PC-3 (cell line): ENCODE measurements at regions not wholly inside any gene's neighbourhood (a gene's known extent, or its start where the extent isn't known, plus 50 kb on each side); places are given as distances from the start of the nearest gene placed in this dataset.

ENCODE experiments used
- ATAC-seq: fragments of 200-7000 bp; cut with Tn5 transposase; 2 replicates; pipeline ENCODE4 v1.9.1; 2020; ENCODE audit warnings: mild to moderate bottlenecking, moderate library complexity
- BruUV-seq: library from RNA; stranded (reverse); fragments of 400-500 nt; replicated peaks from 2 replicates; lab custom pipeline; 2021; lab: Mats Ljungman, UMichigan
- CTCF ChIA-PET: fragments of 300-600 bp; sonication (Branson Sonifier 250); formaldehyde crosslinking; loops from one replicate; lab custom pipeline; 2022; ENCODE audit warnings: antibody characterized with exemption; lab: Charles Lee
- POLR2A ChIA-PET: fragments of 300-600 bp; sonication (Branson Sonifier 250); formaldehyde crosslinking; loops from one replicate; lab custom pipeline; 2022; ENCODE audit warnings: antibody characterized with exemption; ENCODE audit not compliant: unreplicated experiment; lab: Charles Lee
- DNase-seq: peaks from one replicate; pipeline ENCODE4 v3.0.0-alpha.2; 2015
- H2AFZ ChIP-seq: fragments of 300-600 bp; sonication (generic); 2 replicates; pipeline ENCODE4 v1.6.0; 2016; ENCODE audit warnings: antibody characterized with exemption, low read length
- H3F3A ChIP-seq: fragments of 300-600 bp; sonication (generic); one replicate; pipeline ENCODE4 v1.6.0; 2017; ENCODE audit warnings: antibody characterized with exemption, low read length, control low read depth, mild to moderate bottlenecking; ENCODE audit not compliant: unreplicated experiment
- H3K27ac ChIP-seq: fragments of 300-600 bp; sonication (generic); 2 replicates; pipeline ENCODE4 v1.5.1; 2016; ENCODE audit warnings: mild to moderate bottlenecking, low read length
- H3K27me3 ChIP-seq: fragments of 300-600 bp; sonication (generic); 2 replicates; pipeline ENCODE4 v1.6.1; 2016; ENCODE audit warnings: low read length, mixed read lengths
- H3K36me3 ChIP-seq: fragments of 300-600 bp; sonication (generic); 2 replicates; pipeline ENCODE4 v1.6.1; 2016; ENCODE audit warnings: low read depth, mixed run types, low read length, mixed read lengths
- H3K4me1 ChIP-seq: fragments of 300-600 bp; sonication (generic); 2 replicates; pipeline ENCODE4 v1.5.1; 2016; ENCODE audit warnings: low read length; ENCODE audit not compliant: insufficient read depth
- H3K4me2 ChIP-seq: fragments of 300-600 bp; sonication (generic); 2 replicates; pipeline ENCODE4 v1.6.0; 2016; ENCODE audit warnings: low read length
- H3K4me3 ChIP-seq: fragments of 300-600 bp; sonication (generic); 2 replicates; pipeline ENCODE4 v1.5.1; 2016; ENCODE audit warnings: mild to moderate bottlenecking, low read length, mixed read lengths
- H3K79me2 ChIP-seq: fragments of 300-600 bp; sonication (generic); 2 replicates; pipeline ENCODE4 v1.6.1; 2017; ENCODE audit warnings: low read length, mixed read lengths
- H3K9ac ChIP-seq: fragments of 300-600 bp; sonication (generic); 2 replicates; pipeline ENCODE4 v1.6.0; 2016; ENCODE audit warnings: mild to moderate bottlenecking, low read length
- H3K9me2 ChIP-seq: fragments of 300-600 bp; sonication (generic); replicated peaks from 2 replicates; pipeline ENCODE4 v1.6.1; 2016; ENCODE audit warnings: mixed run types, low read length, mixed read lengths
- H3K9me3 ChIP-seq: fragments of 300-600 bp; sonication (generic); 2 replicates; pipeline ENCODE4 v1.6.1; 2016; ENCODE audit warnings: low read length, mixed read lengths
- H4K20me1 ChIP-seq: fragments of 300-600 bp; sonication (generic); 2 replicates; pipeline ENCODE4 v1.6.1; 2016; ENCODE audit warnings: low read length, mixed read lengths
- CTCF ChIP-seq: fragments of 300-600 bp; sonication (generic); conservative IDR thresholded peaks from 2 replicates; pipeline ENCODE4 v1.5.1; 2017; ENCODE audit warnings: antibody characterized with exemption, low read depth, mild to moderate bottlenecking, low read length
- EZH2 ChIP-seq: fragments of 300-600 bp; sonication (generic); IDR thresholded peaks from one replicate; pipeline ENCODE4 v1.6.1; 2017; ENCODE audit warnings: antibody characterized with exemption, mild to moderate bottlenecking, low read length; ENCODE audit not compliant: unreplicated experiment
- EZH2phosphoT487 ChIP-seq: fragments of 300-600 bp; sonication (generic); IDR thresholded peaks from 2 replicates; pipeline ENCODE4 v1.6.1; 2018; ENCODE audit warnings: mild to moderate bottlenecking, antibody characterized with exemption, low read length, borderline replicate concordance
- intact Hi-C: fragments of 100-400 bp; cut with micrococcal nuclease; formaldehyde crosslinking; loops from 2 replicates; pipeline ENCODE4 v1.9.0; 2023

GRCh38 chr2:204335451-204336058, 209.7 kb upstream of the PARD3B start:
- Histone ChIP-seq H4K20me1 (no peaks in the 10 kb centered on the region), H3K27ac (no peak overlapping the region), H3K9ac (no peak overlapping the region), H2AFZ (no peak overlapping the region), H3K4me3 (no peak overlapping the region), H3F3A (peaks cover 5% of the 10 kb centered on the region), H3K4me1 (peaks cover 34% of the 10 kb centered on the region), H3K9me2 (no peaks in the 10 kb centered on the region), H3K79me2 (no peaks in the 10 kb centered on the region), H3K9me3 (no peaks in the 10 kb centered on the region), H3K36me3 (no peaks in the 10 kb centered on the region), H3K27me3 (no peaks in the 10 kb centered on the region), H3K4me2 (no peak overlapping the region)
- intact Hi-C loops: no loop called here
- no peak for ATAC-seq
- POLR2A ChIA-PET: no interaction called here
- no TSS peak for BruUV-seq
- DNase-seq: no peak
- CTCF ChIA-PET: no interaction called here
- no peak for TF ChIP-seq CTCF
- no peak for TF ChIP-seq EZH2
- no peak for TF ChIP-seq EZH2phosphoT487

- CTCF ChIA-PET: no interaction called here
- H3K36me3 ChIP-seq: no peaks in the 10 kb centered on the region
- no peaks in the 10 kb centered on the region for H3K27me3 ChIP-seq
- TF ChIP-seq EZH2phosphoT487 (no peak), EZH2 (no peak), CTCF (no peak)
- no peak overlapping the region for H3K27ac ChIP-seq
- no peaks in the 10 kb centered on the region for H3K9me2 ChIP-seq
- H3F3A ChIP-seq: peaks cover 5% of the 10 kb centered on the region
- DNase-seq (no peak), ATAC-seq (no peak)
- H3K4me2 ChIP-seq: no peak overlapping the region
- no peak overlapping the region for H2AFZ ChIP-seq
- no peaks in the 10 kb centered on the region for H4K20me1 ChIP-seq
- no peaks in the 10 kb centered on the region for H3K79me2 ChIP-seq
- H3K4me1 ChIP-seq: peaks cover 34% of the 10 kb centered on the region
- no TSS peak for BruUV-seq
- intact Hi-C loops: no loop called here
- H3K9ac ChIP-seq: no peak overlapping the region
- H3K4me3 ChIP-seq: no peak overlapping the region
- POLR2A ChIA-PET: no interaction called here
- H3K9me3 ChIP-seq: no peaks in the 10 kb centered on the region
Observed at GRCh38 chr2:204336153-204336744, 209.0 kb upstream of the PARD3B start.

- intact Hi-C loops: no loop called here
- peaks cover 5% of the 10 kb centered on the region for H3F3A ChIP-seq
- H2AFZ ChIP-seq: no peak overlapping the region
- H3K4me1 ChIP-seq: peaks cover 25% of the 10 kb centered on the region
- POLR2A ChIA-PET: no interaction called here
- no peak overlapping the region for H3K4me3 ChIP-seq
- ATAC-seq: no peak
- no peaks in the 10 kb centered on the region for H3K9me2 ChIP-seq
- no peaks in the 10 kb centered on the region for H4K20me1 ChIP-seq
- H3K79me2 ChIP-seq: no peaks in the 10 kb centered on the region
- no peak overlapping the region for H3K4me2 ChIP-seq
- H3K9ac ChIP-seq: no peak overlapping the region
- DNase-seq: no peak
- CTCF ChIA-PET: no interaction called here
- no peaks in the 10 kb centered on the region for H3K27me3 ChIP-seq
- no peaks in the 10 kb centered on the region for H3K36me3 ChIP-seq
- H3K9me3 ChIP-seq: no peaks in the 10 kb centered on the region
- no peak overlapping the region for H3K27ac ChIP-seq
- no TSS peak for BruUV-seq
- no peak for TF ChIP-seq EZH2
Observed at GRCh38 chr2:204337638-204338037, 207.6 kb upstream of the PARD3B start.
